GM21360 (cell line): ENCODE measurements at regions not wholly inside any gene's neighbourhood (a gene's known extent, or its start where the extent isn't known, plus 50 kb on each side); places are given as distances from the start of the nearest gene placed in this dataset.
"Not testable (repeated sequence)": the region's sequence is repeated elsewhere in the genome, so short reads cannot be mapped to it uniquely, and the experiment has no call there.

ENCODE experiments used
- ATAC-seq: cut with Tn5 transposase; IDR thresholded peaks from one replicate; pipeline ENCODE4 v1.9.1; 2021; ENCODE audit warnings: mild to moderate bottlenecking, moderate library complexity; ENCODE audit not compliant: unreplicated experiment

- ATAC-seq = no peak
These were observed 328.6 kb upstream of the COBL start for GRCh38 chr7:51645255-51645654.

GRCh38 chr7:51644216-51644615 is 327.6 kb upstream of the COBL start:
- no peak for ATAC-seq

GRCh38 chr7:51640841-51641240 is 324.2 kb upstream of the COBL start:
- no peak for ATAC-seq

GRCh38 chr7:51639661-51640334 is 323.2 kb upstream of the COBL start:
- no peak for ATAC-seq

GRCh38 chr7:51636503-51636902 is 319.9 kb upstream of the COBL start:
- no peak for ATAC-seq

GRCh38 chr7:51635775-51636174 is 319.2 kb upstream of the COBL start:
- no peak for ATAC-seq

- no peak for ATAC-seq
These were observed 317.9 kb upstream of the COBL start for GRCh38 chr7:51634538-51634937.

- no peak for ATAC-seq
These were observed 317.4 kb upstream of the COBL start for GRCh38 chr7:51634025-51634424.

- ATAC-seq = no peak
These were observed 317.0 kb upstream of the COBL start for GRCh38 chr7:51633596-51633995.

- no peak for ATAC-seq
These were observed 316.4 kb upstream of the COBL start for GRCh38 chr7:51633006-51633405.

GRCh38 chr7:51630933-51631332 is 314.3 kb upstream of the COBL start:
- ATAC-seq = no peak

- ATAC-seq = no peak
These were observed 312.6 kb upstream of the COBL start for GRCh38 chr7:51629206-51629605.

- ATAC-seq = no peak
These were observed 305.3 kb upstream of the COBL start for GRCh38 chr7:51621956-51622355.

- no peak for ATAC-seq
These were observed 304.1 kb upstream of the COBL start for GRCh38 chr7:51620706-51621105.

- ATAC-seq = no peak
These were observed 303.3 kb upstream of the COBL start for GRCh38 chr7:51619880-51620279.

- no peak for ATAC-seq
These were observed 301.1 kb upstream of the COBL start for GRCh38 chr7:51617686-51618085.

- no peak for ATAC-seq
These were observed 297.3 kb upstream of the COBL start for GRCh38 chr7:51613911-51614357.

GRCh38 chr7:51611937-51612336 is 295.3 kb upstream of the COBL start:
- ATAC-seq = no peak

- ATAC-seq = no peak
These were observed 290.8 kb upstream of the COBL start for GRCh38 chr7:51607447-51607846.

- no peak for ATAC-seq
These were observed 290.1 kb upstream of the COBL start for GRCh38 chr7:51606601-51607154.

GRCh38 chr7:51602376-51602775 is 285.8 kb upstream of the COBL start:
- ATAC-seq = no peak

- ATAC-seq = no peak
These were observed 284.9 kb upstream of the COBL start for GRCh38 chr7:51601461-51601860.

GRCh38 chr7:51599935-51600334 is 283.3 kb upstream of the COBL start:
- ATAC-seq = not testable (repeated sequence)
